ENCODE measurements at regions not wholly inside any gene's neighbourhood (a gene's known extent, or its start where the extent isn't known, plus 50 kb on each side); places are given as distances from the start of the nearest gene placed in this dataset.

DNA sequence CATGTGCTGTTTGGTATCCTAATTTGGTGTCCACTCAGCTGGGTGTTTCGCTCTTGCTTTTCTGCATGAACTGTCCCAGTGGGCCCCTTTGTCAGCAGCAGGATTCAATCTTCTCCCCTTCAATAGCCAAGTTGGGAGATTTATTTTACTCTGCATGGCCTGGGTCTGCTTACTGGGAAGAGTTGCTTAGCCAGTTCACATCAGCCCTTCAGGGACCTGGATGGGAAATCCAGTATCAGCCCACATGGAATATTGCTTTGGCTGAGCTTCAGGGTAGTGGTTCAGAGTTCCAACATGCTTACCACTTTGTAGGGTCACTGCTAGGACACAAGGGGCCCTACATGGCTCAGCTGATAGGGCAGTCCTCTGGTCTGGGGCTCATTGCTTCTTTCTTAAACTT is 93.0 kb upstream of the BOC start:
- no peak overlapping the region for H3K27ac ChIP-seq (ENCODE audit: low read depth, low read length)
- CTCF ChIA-PET, result no interaction called here
- intact Hi-C loops (cut with micrococcal nuclease), result no loop called here

More for the DNA sequence above, 93.0 kb upstream of the BOC start:
- POLR2A ChIA-PET, result no interaction called here
- Histone ChIP-seq H3K79me2 (ENCODE audit: insufficient read depth, low read length) (no peaks in the 10 kb centered on the region), H3K27me3 (ENCODE audit: insufficient read depth, low read length) (no peaks in the 10 kb centered on the region), H3K4me1 (ENCODE audit: control insufficient read depth in 1 of 2, insufficient read depth in 2 of 2, low read length in 2 of 2) (no peaks in the 10 kb centered on the region), H3K4me2 (ENCODE audit: low read length) (no peak overlapping the region), H3K4me3 (replicated peaks in 1 of 2; ENCODE audit: low read depth in 1 of 2, low read length in 2 of 2) (no peak overlapping the region), H3K9ac (ENCODE audit: low read length) (no peak overlapping the region), H3K9me2 (ENCODE audit: insufficient read depth) (no peaks in the 10 kb centered on the region; the same call in 1 of the 2 replicates), H2AFZ (ENCODE audit: low read depth, low read length, poor library complexity, severe bottlenecking) (no peak overlapping the region), H3K9me3 (ENCODE audit: control insufficient read depth in 1 of 2, insufficient read depth in 1 of 2, low read depth in 1 of 2, low read length in 2 of 2) (no peaks in the 10 kb centered on the region), H4K20me1 (ENCODE audit: insufficient read depth) (no peaks in the 10 kb centered on the region), H3K36me3 (ENCODE audit: control insufficient read depth in 1 of 2, insufficient read depth in 2 of 2, low read length in 2 of 2) (no peaks in the 10 kb centered on the region)
- BruUV-seq (replicated peaks), result no TSS peak
- RAD21 ChIA-PET (ENCODE audit: low non-redundant PET in 1 of 2, low total read pairs in 2 of 2, uncharacterized antibody in 2 of 2, unreplicated experiment in 2 of 2), result no interaction called here
- DNase-seq (ENCODE audit: low read depth, low spot score), result no peak
- TF ChIP-seq, protein P1, sequence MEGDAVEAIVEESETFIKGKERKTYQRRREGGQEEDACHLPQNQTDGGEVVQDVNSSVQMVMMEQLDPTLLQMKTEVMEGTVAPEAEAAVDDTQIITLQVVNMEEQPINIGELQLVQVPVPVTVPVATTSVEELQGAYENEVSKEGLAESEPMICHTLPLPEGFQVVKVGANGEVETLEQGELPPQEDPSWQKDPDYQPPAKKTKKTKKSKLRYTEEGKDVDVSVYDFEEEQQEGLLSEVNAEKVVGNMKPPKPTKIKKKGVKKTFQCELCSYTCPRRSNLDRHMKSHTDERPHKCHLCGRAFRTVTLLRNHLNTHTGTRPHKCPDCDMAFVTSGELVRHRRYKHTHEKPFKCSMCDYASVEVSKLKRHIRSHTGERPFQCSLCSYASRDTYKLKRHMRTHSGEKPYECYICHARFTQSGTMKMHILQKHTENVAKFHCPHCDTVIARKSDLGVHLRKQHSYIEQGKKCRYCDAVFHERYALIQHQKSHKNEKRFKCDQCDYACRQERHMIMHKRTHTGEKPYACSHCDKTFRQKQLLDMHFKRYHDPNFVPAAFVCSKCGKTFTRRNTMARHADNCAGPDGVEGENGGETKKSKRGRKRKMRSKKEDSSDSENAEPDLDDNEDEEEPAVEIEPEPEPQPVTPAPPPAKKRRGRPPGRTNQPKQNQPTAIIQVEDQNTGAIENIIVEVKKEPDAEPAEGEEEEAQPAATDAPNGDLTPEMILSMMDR (IDR thresholded peaks at IDR 0.05 in 2 of 3, conservative IDR thresholded peaks at IDR 0.05 in 1 of 3; ENCODE audit: borderline replicate concordance in 1 of 3, insufficient read depth in 1 of 3, low read depth in 2 of 3, low read length in 2 of 3), result no peak
- TF ChIP-seq ZFX (IDR thresholded peaks at IDR 0.05), result no peak
- TF ChIP-seq, protein P2, sequence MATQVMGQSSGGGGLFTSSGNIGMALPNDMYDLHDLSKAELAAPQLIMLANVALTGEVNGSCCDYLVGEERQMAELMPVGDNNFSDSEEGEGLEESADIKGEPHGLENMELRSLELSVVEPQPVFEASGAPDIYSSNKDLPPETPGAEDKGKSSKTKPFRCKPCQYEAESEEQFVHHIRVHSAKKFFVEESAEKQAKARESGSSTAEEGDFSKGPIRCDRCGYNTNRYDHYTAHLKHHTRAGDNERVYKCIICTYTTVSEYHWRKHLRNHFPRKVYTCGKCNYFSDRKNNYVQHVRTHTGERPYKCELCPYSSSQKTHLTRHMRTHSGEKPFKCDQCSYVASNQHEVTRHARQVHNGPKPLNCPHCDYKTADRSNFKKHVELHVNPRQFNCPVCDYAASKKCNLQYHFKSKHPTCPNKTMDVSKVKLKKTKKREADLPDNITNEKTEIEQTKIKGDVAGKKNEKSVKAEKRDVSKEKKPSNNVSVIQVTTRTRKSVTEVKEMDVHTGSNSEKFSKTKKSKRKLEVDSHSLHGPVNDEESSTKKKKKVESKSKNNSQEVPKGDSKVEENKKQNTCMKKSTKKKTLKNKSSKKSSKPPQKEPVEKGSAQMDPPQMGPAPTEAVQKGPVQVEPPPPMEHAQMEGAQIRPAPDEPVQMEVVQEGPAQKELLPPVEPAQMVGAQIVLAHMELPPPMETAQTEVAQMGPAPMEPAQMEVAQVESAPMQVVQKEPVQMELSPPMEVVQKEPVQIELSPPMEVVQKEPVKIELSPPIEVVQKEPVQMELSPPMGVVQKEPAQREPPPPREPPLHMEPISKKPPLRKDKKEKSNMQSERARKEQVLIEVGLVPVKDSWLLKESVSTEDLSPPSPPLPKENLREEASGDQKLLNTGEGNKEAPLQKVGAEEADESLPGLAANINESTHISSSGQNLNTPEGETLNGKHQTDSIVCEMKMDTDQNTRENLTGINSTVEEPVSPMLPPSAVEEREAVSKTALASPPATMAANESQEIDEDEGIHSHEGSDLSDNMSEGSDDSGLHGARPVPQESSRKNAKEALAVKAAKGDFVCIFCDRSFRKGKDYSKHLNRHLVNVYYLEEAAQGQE (IDR thresholded peaks at IDR 0.05; ENCODE audit: low read depth), result no peak
- no peak for TF ChIP-seq ELF1 (IDR thresholded peaks at IDR 0.05; ENCODE audit: borderline replicate concordance, low read depth)
- no peak for TF ChIP-seq POLR2A (IDR thresholded peaks at IDR 0.05; ENCODE audit: borderline replicate concordance, extremely low read depth, insufficient read depth, insufficient read length)
- ATAC-seq, result no peak
